ENCODE measurements at regions not wholly inside any gene's neighbourhood (a gene's known extent, or its start where the extent isn't known, plus 50 kb on each side); places are given as distances from the start of the nearest gene placed in this dataset.

GRCh38 chr4:133865612-133866327 lies 335.8 kb downstream of the PABPC4L start:
- H3K27ac ChIP-seq = no peak overlapping the region
- ATAC-seq (ENCODE audit: insufficient number of reproducible peaks, low FRiP score, low read depth) (no peak), DNase-seq (ENCODE audit: low spot score) (no peak)
- H3K4me1 ChIP-seq (ENCODE audit: control insufficient read depth in 1 of 2, low read depth in 2 of 2) = no peaks in the 10 kb centered on the region
- H3K9me3 ChIP-seq = no peaks in the 10 kb centered on the region
- TF ChIP-seq CTCF (IDR thresholded peaks at IDR 0.05) = no peak
- no peaks in the 10 kb centered on the region for H3K27me3 ChIP-seq (replicated peaks; ENCODE audit: insufficient read depth)
- H3K36me3 ChIP-seq = no peaks in the 10 kb centered on the region
- no peak overlapping the region for H3K4me3 ChIP-seq

- no peak for TF ChIP-seq CTCF (IDR thresholded peaks at IDR 0.05)
Measured at GRCh38 chr4:133863153-133863552, 338.4 kb downstream of the PABPC4L start.

GRCh38 chr4:133856731-133857355 lies 344.7 kb downstream of the PABPC4L start:
- no peak for ATAC-seq (ENCODE audit: insufficient number of reproducible peaks, low FRiP score, low read depth)
- Histone ChIP-seq H3K4me1 (ENCODE audit: control insufficient read depth in 1 of 2, low read depth in 2 of 2) (no peaks in the 10 kb centered on the region), H3K27me3 (replicated peaks; ENCODE audit: insufficient read depth) (no peaks in the 10 kb centered on the region), H3K9me3 (no peaks in the 10 kb centered on the region), H3K4me3 (no peak overlapping the region), H3K36me3 (no peaks in the 10 kb centered on the region), H3K27ac (no peak overlapping the region)
- no peak for TF ChIP-seq CTCF (IDR thresholded peaks at IDR 0.05)
- no peak for DNase-seq (ENCODE audit: low spot score)

More at GRCh38 chr4:133863153-133863552, 338.4 kb downstream of the PABPC4L start:
- Histone ChIP-seq H3K36me3 (no peaks in the 10 kb centered on the region), H3K9me3 (no peaks in the 10 kb centered on the region), H3K4me3 (no peak overlapping the region), H3K4me1 (ENCODE audit: control insufficient read depth in 1 of 2, low read depth in 2 of 2) (no peaks in the 10 kb centered on the region), H3K27ac (no peak overlapping the region), H3K27me3 (replicated peaks; ENCODE audit: insufficient read depth) (no peaks in the 10 kb centered on the region)
- no peak for DNase-seq (ENCODE audit: low spot score)
- ATAC-seq (ENCODE audit: insufficient number of reproducible peaks, low FRiP score, low read depth) = no peak

GRCh38 chr4:133855001-133855400 lies 346.6 kb downstream of the PABPC4L start:
- Histone ChIP-seq H3K9me3 (no peaks in the 10 kb centered on the region), H3K4me3 (no peak overlapping the region), H3K36me3 (no peaks in the 10 kb centered on the region), H3K4me1 (ENCODE audit: control insufficient read depth in 1 of 2, low read depth in 2 of 2) (no peaks in the 10 kb centered on the region), H3K27me3 (replicated peaks; ENCODE audit: insufficient read depth) (no peaks in the 10 kb centered on the region), H3K27ac (no peak overlapping the region)
- no peak for DNase-seq (ENCODE audit: low spot score)
- ATAC-seq (ENCODE audit: insufficient number of reproducible peaks, low FRiP score, low read depth) = no peak
- no peak for TF ChIP-seq CTCF (IDR thresholded peaks at IDR 0.05)

- H3K36me3 ChIP-seq = no peaks in the 10 kb centered on the region
- no peak overlapping the region for H3K27ac ChIP-seq
- no peak for ATAC-seq (ENCODE audit: insufficient number of reproducible peaks, low FRiP score, low read depth)
Measured at GRCh38 chr4:133839326-133839725, 362.3 kb downstream of the PABPC4L start.

More at GRCh38 chr4:133839326-133839725, 362.3 kb downstream of the PABPC4L start:
- DNase-seq (ENCODE audit: low spot score) = no peak
- H3K9me3 ChIP-seq = peaks cover 3% of the 10 kb centered on the region
- no peaks in the 10 kb centered on the region for H3K27me3 ChIP-seq (replicated peaks; ENCODE audit: insufficient read depth)
- H3K4me1 ChIP-seq (ENCODE audit: control insufficient read depth in 1 of 2, low read depth in 2 of 2) = no peaks in the 10 kb centered on the region
- no peak overlapping the region for H3K4me3 ChIP-seq
- no peak for TF ChIP-seq CTCF (IDR thresholded peaks at IDR 0.05)

Data from thoracic aorta (tissue), 2 donors.